ENCODE measurements at regions not wholly inside any gene's neighbourhood (a gene's known extent, or its start where the extent isn't known, plus 50 kb on each side); places are given as distances from the start of the nearest gene placed in this dataset.
"Not testable (repeated sequence)": the region's sequence is repeated elsewhere in the genome, so short reads cannot be mapped to it uniquely, and the experiment has no call there.

- DNase-seq (ENCODE audit: low read depth): no peak
Measured at GRCh38 chr19:28297036-28297435, 915.9 kb downstream of the UQCRFS1 start.

GRCh38 chr19:28296506-28296905 lies 916.4 kb downstream of the UQCRFS1 start:
- DNase-seq (ENCODE audit: low read depth): no peak

GRCh38 chr19:28294975-28295374 lies 918.0 kb downstream of the UQCRFS1 start:
- not testable (repeated sequence) for DNase-seq (ENCODE audit: low read depth)

GRCh38 chr19:28294395-28294794 lies 918.6 kb downstream of the UQCRFS1 start:
- no peak for DNase-seq (ENCODE audit: low read depth)

- DNase-seq (ENCODE audit: low read depth): no peak
Measured at GRCh38 chr19:28293685-28294084, 919.3 kb downstream of the UQCRFS1 start.

GRCh38 chr19:28292822-28293500 lies 920.0 kb downstream of the UQCRFS1 start:
- DNase-seq (ENCODE audit: low read depth): no peak

GRCh38 chr19:28291874-28292273 lies 921.1 kb downstream of the UQCRFS1 start:
- no peak for DNase-seq (ENCODE audit: low read depth)

GRCh38 chr19:28290963-28291657 lies 921.8 kb downstream of the UQCRFS1 start:
- no peak for DNase-seq (ENCODE audit: low read depth)

GRCh38 chr19:28289295-28290063 lies 923.5 kb downstream of the UQCRFS1 start:
- DNase-seq (ENCODE audit: low read depth): no peak

- no peak for DNase-seq (ENCODE audit: low read depth)
Measured at GRCh38 chr19:28288572-28289264, 924.2 kb downstream of the UQCRFS1 start.

- no peak for DNase-seq (ENCODE audit: low read depth)
Measured at GRCh38 chr19:28285917-28286316, 927.0 kb downstream of the UQCRFS1 start.

- no peak for DNase-seq (ENCODE audit: low read depth)
Measured at GRCh38 chr19:28285078-28285477, 927.9 kb downstream of the UQCRFS1 start.

GRCh38 chr19:28284389-28284788 lies 928.6 kb downstream of the UQCRFS1 start:
- no peak for DNase-seq (ENCODE audit: low read depth)

GRCh38 chr19:28283592-28283991 lies 929.4 kb downstream of the UQCRFS1 start:
- DNase-seq (ENCODE audit: low read depth): no peak

- no peak for DNase-seq (ENCODE audit: low read depth)
Measured at GRCh38 chr19:28281676-28282075, 931.3 kb downstream of the UQCRFS1 start.

GRCh38 chr19:28264556-28264955 lies 948.4 kb downstream of the UQCRFS1 start:
- no peak for DNase-seq (ENCODE audit: low read depth)

- DNase-seq (ENCODE audit: low read depth): no peak
Measured at GRCh38 chr19:28258829-28259228, 954.1 kb downstream of the UQCRFS1 start.

- DNase-seq (ENCODE audit: low read depth): no peak
Measured at GRCh38 chr19:28257396-28257795, 955.6 kb downstream of the UQCRFS1 start.

- no peak for DNase-seq (ENCODE audit: low read depth)
Measured at GRCh38 chr19:28247243-28247642, 965.7 kb downstream of the UQCRFS1 start.

- DNase-seq (ENCODE audit: low read depth): no peak
Measured at GRCh38 chr19:28245937-28246336, 967.0 kb downstream of the UQCRFS1 start.

GRCh38 chr19:28244966-28245365 lies 968.0 kb downstream of the UQCRFS1 start:
- DNase-seq (ENCODE audit: low read depth): no peak

- no peak for DNase-seq (ENCODE audit: low read depth)
Measured at GRCh38 chr19:28242317-28242927, 970.5 kb downstream of the UQCRFS1 start.
